GM04503 (cell line): ENCODE measurements at regions not wholly inside any gene's neighbourhood (a gene's known extent, or its start where the extent isn't known, plus 50 kb on each side); places are given as distances from the start of the nearest gene placed in this dataset.
"Not testable (repeated sequence)": the region's sequence is repeated elsewhere in the genome, so short reads cannot be mapped to it uniquely, and the experiment has no call there.

Source experiments
- DNase-seq: peaks from one replicate; pipeline ENCODE4 v3.0.0-alpha.2; 2012; ENCODE audit warnings: low read depth

DNA sequence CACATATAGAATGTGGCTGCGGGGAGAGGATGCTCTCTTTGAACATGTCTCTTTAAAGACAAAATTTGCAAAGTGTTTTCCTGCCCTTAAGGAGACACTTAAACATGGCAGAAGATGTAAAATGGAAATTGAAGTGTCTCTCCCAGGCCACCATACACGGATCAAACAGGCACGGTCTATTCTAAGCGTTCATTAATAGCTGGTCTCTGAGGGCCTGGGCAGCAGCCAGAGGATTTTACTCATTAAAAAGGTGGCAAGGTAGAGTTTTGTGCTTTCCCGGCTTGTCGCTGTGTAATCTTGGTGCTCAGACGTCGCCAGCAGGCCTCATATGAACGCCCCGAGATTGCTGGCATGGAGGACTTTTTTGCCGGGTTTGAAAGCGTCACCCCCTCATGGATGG, 205.5 kb downstream of the EMX2 start:
- no peak for DNase-seq

DNA sequence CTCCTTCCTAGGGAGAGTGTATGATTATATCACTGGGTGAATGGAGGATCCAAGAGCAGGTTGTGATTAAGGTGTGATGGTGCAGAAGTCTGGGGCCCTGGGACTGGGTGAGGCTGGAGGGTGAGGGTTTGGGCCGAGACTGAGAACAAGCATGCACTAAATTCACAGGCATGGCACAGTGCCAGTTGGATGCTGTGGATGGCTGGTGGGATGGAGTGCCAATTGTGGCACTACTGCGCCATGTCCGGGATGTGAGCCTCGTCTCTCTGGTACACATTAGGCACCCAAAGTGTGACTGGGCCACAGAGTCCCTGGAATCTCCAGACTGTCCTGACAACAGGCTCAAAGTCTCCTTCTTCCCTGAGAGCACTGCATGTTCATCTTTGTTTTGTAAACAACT, 208.1 kb downstream of the EMX2 start:
- DNase-seq, result no peak

DNA sequence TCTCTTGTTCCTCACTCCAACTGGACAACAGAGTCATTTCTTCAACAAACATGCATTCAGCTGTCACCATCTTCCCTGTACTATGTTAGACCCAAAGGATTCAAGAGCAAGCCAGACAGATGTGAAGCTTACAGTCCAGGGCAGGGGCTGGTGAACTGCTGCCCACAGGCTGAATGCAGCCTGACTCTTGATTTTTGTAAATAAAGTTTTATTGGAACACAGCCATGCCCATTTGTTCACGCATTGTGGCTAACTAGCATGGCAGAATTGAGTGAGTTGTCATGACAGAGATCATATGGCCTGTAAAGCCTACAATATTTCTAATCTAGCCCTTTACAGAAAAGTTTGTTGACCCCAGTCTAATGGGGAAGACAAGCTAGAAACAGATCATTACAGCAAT, 208.7 kb downstream of the EMX2 start:
- DNase-seq, result no peak

DNA sequence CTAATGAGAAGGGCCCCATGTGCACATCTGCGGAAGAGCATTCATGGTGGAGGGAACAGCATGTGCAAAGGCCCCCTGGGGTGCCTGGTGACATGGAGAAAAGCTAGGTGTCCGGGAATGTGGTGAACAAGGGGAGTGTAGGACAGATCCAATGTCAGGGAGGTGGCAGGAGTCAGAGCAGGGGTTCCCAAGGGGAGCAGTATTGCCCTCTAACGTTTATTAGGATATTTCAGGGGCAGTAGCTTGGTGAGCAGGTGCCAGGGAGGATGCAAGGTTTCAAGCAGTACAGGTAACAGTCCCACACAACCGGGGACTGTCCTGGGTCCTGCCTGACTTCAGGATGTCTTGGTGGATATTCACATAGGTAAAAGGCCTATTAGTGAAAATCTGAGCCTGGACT, 209.6 kb downstream of the EMX2 start:
- DNase-seq, result no peak

DNA sequence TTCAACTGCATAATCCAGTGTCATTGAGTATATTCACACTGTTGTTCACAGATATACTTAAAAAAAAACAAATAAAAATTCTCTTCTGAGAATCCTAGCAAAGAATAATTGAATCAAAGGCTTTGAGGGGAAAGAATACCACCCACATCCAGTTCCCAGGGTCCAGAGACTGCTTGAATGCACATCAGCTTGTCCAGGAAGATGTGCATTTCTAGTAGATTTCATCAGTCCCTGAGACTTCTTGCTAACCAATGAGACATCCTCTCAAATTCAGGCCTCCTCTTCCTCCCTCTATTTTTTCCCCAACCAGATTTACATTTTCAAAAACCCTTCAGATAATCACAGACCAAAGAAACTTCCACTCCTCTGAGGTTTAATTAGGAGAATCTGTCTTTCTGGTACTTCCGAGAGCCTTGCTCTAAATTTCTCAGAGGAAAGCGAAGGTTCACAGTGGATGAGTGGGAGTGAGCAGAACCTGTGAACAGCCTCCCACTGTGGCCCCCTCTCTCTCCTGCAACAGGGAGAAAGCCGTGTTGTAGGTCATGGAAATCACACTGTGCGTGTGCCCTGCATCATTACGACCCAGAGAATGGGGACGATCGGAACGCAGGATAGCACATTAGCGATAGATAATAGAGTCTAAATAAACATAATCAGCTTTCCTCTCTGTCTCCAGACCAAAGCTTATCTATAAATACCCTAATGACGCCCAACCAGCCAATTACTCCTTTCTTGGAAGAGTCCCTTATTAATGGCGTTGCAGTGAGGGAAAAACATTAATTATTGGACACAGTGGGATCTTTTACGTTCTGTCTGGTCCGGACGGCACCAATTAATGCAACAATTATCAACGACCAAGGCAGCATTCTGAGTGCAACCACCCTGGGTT, 212.5 kb downstream of the EMX2 start:
- DNase-seq, result no peak

DNA sequence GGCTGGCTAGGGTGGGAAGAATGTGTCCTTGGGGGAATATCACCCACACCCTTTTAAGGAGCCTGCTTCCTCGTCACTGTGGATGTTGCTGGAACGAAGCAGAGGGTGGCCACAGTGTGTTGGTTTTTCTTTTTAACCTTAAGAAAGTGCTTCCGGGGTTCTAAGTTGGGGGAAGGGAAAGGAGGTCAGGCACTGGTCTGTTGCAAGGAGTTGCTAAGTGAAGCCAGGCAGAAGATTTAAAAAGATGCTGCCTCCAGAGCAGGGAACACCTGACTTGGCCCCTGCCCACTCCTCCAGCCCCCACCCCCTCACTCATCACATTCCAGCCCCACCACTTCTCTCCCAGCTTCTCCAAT, 213.1 kb downstream of the EMX2 start:
- no peak for DNase-seq

DNA sequence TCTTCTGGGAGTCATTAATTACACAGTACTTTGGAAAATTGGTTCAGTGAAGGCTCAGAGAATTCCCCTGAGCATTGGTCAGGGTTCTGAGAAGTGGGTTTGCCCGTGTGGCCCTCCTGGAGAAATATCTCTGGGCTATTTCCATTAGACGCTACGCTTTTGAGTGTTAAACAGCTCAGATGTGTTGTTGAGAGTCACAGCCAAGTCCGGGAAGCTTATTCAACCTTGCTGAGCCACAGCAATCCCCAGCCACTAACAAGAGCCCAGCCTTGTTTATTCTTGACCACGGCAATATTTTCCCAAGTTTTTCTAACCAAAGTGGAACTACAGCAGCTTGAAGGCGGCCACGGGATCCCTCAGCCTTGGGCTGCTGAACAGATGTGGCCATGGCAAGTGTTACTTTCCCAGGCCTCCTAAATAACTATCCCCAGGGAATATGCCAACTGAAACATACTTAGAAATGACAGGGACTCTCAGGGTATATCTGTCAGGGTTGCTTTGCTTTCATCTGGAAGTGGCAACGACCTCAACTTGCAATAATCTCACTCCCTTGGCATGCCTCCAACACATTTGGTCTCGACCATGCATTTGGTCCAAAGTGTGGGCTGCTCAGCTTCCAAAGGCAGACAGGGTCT, 214.7 kb downstream of the EMX2 start:
- DNase-seq, result no peak

DNA sequence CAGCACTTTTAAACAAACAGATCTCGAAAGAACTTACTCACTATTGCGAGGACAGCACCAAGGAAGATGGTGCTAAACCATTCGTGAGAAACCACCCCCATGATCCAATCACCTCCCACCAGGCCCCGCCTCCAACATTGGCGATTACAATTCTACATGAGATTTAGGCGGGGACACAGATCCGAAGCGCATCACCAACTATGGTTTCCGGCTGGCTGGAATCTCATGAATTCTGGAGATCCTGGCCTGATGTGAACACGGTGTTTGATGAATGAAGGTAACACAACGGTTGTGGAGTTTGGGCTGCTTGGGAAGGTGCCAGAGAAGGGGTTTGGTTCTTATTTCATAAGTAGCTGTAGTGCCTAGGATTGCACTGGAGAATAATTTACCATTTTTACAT, 216.7 kb downstream of the EMX2 start:
- DNase-seq, result no peak

DNA sequence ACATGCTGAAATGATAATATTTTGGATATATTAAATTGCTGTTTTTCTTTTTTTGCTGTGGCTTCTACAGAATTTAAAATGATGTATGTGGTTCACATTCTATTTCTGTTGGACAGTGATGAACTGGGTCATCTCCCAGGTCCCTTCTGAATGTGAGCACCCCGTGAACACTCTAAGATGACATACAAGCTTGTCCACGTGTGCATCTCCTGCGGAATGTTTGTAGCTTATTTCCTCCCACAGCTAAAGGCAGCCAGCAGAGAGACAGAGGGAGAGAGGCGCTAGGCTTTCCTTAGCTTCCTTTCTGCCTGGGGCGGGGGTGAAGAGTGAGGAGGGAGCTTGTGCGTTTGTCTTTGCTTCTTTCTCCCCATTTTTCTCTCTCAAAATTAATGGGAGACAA, 219.1 kb downstream of the EMX2 start:
- DNase-seq, result no peak

DNA sequence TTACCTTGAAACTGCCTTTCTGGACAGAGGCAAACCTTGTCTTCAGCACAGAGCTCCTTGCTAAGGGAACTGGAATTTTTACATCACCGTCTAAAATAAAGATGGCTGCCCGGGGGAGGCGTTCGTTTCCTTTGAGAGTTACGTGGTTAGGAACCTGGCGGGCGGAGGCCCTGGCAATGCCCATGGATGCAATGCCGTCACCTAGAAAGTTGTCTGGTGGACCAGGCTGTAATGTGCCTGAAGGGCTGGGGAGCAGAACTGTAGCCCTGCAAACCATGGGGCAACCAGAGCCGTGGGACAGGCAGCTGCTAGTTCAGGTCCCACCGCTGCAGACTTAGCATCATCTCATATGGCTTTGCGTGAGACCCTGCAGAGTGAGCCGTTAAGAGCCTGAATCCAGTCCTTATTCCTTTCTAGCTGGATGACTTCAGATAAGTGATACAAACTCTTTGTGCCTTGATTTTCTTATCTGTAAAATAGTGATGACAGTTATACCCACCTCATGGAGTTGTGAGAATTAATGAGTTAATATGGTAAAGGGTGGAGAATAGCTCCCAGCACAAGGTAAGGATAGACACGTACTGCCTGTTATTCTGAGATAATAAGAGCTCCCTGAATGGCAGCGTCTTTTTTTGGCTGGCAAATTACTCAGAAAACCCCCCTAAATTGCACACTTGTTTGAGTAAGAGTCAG, 219.7 kb downstream of the EMX2 start:
- DNase-seq, result no peak

DNA sequence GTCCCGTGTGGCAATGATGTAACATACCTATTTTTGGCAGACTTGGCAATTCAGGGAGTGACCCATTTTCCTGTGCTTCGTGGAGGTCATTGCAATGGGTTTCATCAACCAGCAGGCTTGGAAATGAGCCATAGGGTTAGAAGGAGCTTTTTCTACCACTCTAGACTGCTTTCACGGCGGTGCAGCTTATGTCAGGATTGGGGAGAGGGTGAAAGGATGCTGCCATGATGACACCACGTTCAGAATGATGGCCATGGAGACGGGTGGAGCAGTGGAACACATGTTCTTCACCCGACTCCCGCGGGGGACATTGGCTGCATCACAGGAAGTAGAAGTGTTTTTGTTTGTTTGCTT, 220.2 kb downstream of the EMX2 start:
- no peak for DNase-seq

DNA sequence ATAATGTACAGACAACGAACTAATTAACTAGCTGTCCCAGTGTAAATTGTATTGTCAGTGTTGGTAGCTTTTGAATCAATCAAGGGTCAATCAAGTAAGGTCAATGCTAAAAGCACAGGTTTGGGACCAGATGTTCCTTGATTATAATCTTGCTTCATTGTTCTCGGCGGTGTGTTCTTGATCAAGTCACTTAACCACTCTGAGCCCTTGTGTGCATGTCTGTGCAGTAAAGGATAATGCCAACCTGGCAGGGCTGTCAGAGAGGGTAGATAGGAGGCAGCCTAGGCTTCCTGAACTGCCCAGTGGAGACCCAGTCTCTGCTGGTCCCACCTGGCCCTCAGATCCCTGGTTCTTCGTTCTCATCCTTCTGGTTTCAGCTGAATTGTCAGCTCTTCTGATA, 221.0 kb downstream of the EMX2 start:
- DNase-seq, result no peak

DNA sequence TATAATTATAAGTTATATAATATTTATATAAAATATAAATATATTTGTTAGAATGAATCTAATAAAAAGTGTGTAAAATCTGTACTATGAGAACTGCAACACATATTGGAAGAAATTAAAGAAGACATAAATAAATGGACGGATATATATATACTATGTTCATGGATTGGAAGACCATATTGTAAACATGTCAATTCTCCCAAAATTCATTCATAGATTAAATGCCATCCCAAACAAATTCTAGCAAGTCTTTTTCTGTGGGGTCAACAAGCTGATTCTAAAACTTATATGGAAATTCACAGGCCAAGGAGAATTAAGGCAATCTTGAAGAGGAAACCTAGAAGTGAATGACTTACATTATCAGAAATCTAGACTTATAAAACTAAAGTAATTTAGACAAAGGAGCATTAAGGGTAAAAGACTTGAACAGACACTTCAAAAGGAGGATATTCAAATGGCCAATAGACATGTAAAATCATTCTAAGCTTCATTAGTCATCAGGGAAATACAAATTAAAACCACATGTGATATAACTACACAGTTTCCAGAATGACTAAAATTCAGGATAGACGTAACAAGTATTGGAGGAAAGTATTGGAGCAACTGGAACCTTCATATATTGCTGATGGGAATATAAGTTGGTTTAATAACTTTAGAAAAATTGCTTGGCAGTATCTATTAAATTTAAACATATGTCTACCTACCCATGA, 225.9 kb downstream of the EMX2 start:
- no peak for DNase-seq

DNA sequence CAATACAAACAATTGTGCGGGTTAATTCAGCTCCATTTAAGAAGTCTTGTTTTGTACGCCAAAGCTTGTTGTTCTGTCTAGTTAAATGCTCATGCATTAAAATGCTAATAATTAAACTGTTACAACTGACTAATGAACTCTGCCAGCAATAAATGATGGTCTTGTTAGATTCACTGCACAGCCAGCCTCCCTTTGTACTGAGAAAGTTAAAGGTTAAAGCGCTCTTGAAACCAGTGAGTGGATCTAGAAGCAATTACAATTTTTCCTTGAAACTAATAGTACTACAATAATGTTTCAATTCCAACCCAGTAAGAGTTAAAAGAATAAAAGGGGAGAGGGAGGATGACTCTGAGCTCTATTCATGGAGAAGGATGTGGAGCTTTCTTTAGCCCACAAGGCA, 233.0 kb downstream of the EMX2 start:
- no peak for DNase-seq

DNA sequence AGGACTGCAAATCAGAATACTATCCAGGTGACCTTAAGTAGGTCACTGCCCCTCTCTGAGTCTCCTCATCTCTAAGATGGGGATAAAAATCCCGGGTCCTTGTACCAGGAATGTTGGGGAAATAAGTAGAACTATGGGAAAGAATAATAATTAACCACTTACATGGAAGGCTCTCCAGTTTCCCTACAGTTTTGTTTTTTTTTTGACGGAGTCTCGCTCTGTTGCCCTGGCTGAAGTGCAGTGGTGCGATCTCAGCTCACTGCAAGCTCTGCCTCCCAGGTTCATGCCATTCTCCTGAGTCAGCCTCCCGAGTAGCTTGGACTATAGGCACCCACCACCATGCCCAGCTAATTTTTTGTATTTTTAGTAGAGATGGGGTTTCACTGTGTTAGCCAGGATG, 234.7 kb downstream of the EMX2 start:
- not testable (repeated sequence) for DNase-seq

DNA sequence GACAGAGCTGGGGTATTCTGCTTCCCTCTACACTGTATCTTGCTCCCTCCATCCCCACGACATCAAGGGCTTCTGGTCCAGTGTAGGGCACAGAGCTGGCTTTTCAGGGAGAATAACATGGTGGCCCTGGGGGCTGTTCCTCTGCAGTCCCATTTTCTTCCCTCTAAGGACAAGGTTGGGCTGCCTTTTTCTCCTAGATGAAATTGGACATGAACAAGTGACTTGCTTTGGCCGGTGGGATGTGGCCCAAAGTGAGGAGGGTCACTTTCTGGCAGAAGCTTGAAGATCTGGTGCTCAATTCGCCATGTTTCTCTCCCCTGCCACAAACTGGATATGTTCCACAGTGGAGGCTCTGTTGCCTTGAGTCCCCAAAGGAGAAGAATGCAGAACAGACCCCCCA, 235.7 kb downstream of the EMX2 start:
- no peak for DNase-seq

DNA sequence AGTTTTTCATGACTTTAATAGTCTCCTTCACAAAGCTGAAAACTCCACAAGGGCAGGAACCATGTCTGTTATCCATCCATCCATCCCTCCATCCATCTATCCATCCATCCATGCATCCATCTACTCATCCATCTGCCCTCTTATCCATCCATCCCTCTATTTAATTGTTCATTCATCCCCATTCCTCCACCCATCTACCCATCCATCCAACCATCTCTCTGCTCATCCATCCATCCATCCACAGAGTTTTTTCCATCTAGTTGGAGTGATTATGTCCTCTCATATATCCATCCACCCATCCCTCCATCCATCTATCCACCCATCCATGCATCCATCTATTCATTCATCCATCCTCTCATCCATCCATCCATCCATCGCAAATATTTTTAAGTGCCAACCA, 237.9 kb downstream of the EMX2 start:
- no peak for DNase-seq

DNA sequence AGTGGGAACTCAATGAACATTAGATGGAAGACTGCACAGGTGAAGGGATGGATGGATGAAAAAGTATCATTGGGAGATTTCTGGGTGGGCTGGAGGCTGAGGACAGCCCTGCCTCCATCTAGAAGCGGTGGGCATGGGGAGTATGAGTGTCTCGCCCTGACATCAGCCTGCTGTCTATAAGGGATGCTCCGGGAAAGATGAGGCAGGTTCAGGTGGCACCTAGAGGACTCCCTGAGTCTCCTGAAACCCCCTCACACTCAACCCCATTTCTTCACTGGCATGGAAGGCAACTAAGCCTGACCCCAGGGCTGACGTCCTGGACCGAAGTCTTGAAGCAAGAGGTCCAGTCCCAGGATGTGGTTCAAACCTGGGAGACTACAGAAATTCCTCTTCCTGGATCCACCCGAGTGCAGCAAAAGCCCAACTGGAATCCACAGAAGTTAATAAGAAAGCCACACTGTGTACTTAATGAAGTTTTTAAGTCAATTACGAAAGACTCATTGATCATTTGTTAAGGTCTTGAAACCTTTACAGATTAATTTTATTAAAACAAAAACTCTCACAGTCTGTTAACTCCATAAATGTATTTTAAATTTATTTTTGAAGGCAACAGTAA, 238.8 kb downstream of the EMX2 start:
- no peak for DNase-seq

DNA sequence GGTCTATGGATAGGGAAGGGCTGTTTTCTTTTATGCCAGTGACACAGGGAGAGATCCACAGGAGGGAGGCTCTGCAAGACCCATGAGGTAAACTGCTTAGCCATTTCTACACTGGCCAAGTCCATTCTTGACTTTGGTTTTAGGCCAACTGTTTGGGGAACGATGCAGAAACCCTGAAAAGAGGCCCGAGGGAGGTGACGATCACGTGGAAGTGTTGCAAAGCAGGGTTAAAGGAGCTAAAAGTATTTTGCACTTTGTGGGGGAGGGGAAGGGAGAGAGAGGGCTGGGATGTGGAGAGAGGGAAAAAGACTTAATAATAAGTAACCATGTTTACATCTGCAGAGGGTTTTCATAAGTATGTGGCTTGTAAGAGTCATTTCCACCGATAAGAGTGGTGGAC, 239.7 kb downstream of the EMX2 start:
- no peak for DNase-seq

DNA sequence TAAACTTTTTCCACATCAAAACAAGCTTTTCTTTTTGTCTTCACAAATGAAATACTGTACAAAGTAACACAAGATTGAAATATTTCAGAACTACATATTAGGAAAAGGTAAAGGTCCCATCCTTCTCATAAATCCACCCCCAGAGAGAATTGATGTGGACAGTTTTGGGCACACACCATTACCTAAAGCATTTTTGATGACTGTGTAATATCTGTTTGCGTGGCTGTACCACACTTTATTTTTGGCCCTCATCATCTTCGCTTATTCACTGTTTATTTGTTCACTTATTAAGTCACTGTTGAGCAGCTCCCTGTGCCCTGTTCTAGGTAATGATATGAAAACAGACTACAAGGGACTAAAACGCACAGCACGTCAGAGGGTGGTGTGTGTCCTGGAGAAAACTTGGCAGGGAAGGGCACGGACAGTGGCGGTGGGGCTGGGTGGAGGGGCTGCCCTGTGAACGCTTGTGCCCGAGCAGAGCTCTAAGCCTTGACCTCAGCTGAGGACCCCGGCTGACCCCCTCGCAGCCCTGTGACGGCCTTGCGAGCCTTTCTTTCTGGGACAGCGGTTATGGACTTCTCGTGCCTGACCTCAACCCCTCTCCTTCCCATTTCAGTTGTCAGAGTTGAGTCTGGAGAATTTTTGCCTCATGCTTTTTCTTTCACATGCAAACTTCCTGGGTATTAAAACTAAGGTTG, 241.3 kb downstream of the EMX2 start:
- no peak for DNase-seq

DNA sequence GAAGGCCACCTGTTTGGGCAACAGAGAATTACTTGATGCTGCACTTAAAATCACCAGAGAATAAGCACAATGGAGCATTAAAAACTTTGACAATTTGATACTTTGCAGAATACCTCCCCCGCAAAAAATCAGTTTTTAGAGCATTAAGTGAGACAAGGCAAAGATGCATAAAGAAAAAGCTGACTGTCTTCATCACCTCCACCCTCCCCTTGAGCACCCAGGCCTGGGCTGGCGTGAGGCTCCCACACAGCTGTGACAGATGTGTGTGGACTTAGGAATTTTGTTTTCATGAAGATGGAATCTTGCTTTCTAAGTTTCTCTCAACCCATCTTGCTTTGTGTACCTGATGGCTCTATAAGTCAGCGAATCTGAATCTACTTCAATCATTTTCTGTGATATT, 242.2 kb downstream of the EMX2 start:
- DNase-seq, result no peak

DNA sequence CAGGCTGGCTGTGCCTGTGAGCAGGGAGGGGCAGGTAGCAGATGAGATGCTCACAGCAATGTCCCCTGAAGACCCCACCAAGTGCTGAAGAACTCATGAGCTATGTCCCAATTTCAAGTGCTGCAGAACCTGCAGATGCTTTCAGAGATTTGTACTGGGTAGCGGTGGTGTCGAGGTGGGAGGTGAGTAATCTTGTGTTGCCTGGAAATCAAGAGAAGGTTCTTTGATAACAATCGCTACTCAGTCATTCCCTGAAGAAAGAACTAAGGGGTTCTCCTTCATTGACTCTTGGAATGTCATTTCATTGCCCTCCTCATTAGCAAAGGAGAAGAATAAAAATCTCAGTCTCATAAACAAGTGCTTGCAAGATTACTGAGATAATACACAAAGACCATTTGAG, 246.4 kb downstream of the EMX2 start:
- DNase-seq, result no peak
